ENCODE measurements at regions not wholly inside any gene's neighbourhood (a gene's known extent, or its start where the extent isn't known, plus 50 kb on each side); places are given as distances from the start of the nearest gene placed in this dataset.

DNA sequence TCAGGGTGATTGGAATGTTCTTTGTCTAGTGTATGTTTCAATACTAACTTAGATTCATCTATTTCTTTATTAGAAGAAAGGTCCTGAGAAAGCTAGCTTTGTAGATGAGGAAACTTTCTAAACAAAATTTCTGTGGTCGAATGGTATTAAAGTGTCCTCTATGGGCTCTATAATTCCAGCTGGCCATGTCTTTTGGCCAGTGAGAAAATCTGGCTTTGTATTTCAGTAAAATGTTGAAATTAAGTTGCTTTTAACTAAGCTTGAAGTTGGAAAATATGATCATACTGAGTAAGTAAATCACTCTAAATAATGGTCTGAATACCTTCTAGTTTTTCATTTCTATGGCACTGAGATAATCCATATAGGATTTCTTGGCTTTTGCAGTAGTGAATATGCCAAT, 148.8 kb downstream of the RDH14 start (continued):
- TF ChIP-seq, protein P1, sequence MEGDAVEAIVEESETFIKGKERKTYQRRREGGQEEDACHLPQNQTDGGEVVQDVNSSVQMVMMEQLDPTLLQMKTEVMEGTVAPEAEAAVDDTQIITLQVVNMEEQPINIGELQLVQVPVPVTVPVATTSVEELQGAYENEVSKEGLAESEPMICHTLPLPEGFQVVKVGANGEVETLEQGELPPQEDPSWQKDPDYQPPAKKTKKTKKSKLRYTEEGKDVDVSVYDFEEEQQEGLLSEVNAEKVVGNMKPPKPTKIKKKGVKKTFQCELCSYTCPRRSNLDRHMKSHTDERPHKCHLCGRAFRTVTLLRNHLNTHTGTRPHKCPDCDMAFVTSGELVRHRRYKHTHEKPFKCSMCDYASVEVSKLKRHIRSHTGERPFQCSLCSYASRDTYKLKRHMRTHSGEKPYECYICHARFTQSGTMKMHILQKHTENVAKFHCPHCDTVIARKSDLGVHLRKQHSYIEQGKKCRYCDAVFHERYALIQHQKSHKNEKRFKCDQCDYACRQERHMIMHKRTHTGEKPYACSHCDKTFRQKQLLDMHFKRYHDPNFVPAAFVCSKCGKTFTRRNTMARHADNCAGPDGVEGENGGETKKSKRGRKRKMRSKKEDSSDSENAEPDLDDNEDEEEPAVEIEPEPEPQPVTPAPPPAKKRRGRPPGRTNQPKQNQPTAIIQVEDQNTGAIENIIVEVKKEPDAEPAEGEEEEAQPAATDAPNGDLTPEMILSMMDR (conservative IDR thresholded peaks at IDR 0.05; ENCODE audit: low read depth in 2 of 2) = no peak

DNA sequence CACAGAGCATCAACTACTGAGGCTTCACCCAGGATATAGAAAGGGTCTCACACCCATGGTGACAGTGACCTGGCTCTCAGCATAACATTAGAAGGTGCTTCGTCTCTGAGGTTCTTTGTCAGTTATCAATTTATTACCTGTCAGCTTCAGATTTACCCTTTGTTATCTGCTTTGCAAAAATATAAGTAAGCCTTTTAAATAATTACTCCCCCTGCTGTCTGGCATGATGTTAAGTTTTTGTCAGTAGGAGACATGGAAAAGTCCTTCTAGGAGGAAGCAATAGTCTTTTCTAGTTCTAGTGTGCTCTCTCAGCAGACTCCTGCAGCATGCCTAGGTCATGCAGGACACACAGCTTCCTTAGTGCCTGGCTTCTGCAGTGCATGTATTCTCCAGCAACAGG, 149.9 kb downstream of the RDH14 start:
- DNase-seq (ENCODE audit: low spot score) = no peak
- H3K27ac ChIP-seq (ENCODE audit: low read depth) = no peak overlapping the region

More for the DNA sequence above, 149.9 kb downstream of the RDH14 start:
- no peak overlapping the region for H3K27ac Mint-ChIP-seq
- Histone ChIP-seq H2AFZ (no peak overlapping the region), H3K9me2 (ENCODE audit: insufficient read depth) (peaks cover 2% of the 10 kb centered on the region), H3K27me3 (ENCODE audit: insufficient read depth) (no peaks in the 10 kb centered on the region), H3K79me2 (replicated peaks; ENCODE audit: insufficient read depth) (no peaks in the 10 kb centered on the region), H3K4me1 (ENCODE audit: insufficient read depth) (peaks cover 4% of the 10 kb centered on the region; the same call in 1 of the 2 replicates), H3K36me3 (ENCODE audit: insufficient read depth) (no peaks in the 10 kb centered on the region), H4K20me1 (replicated peaks; ENCODE audit: insufficient read depth) (no peaks in the 10 kb centered on the region), H3K4me2 (no peak overlapping the region), H3F3A (replicated peaks; ENCODE audit: low read depth) (no peaks in the 10 kb centered on the region), H3K4me3 (no peak overlapping the region)
- H3K4me3 Mint-ChIP-seq = no peak overlapping the region
- peaks cover 7% of the 10 kb centered on the region; the same call in 2 of the 3 replicates for H3K4me1 Mint-ChIP-seq
- H3K27me3 Mint-ChIP-seq (ENCODE audit: insufficient read depth, low read depth, poor library complexity) = no peaks in the 10 kb centered on the region
- no peak for TF ChIP-seq EZH2 (IDR thresholded peaks at IDR 0.05; ENCODE audit: low read depth, unreplicated experiment)
- TF ChIP-seq STAT1 (IDR thresholded peaks at IDR 0.05; ENCODE audit: unreplicated experiment) = no peak
- TF ChIP-seq NANOG (IDR thresholded peaks at IDR 0.05; ENCODE audit: borderline replicate concordance) = no peak
- no peak for TF ChIP-seq JUNB (IDR thresholded peaks at IDR 0.05; ENCODE audit: unreplicated experiment)
- TF ChIP-seq, protein P2, sequence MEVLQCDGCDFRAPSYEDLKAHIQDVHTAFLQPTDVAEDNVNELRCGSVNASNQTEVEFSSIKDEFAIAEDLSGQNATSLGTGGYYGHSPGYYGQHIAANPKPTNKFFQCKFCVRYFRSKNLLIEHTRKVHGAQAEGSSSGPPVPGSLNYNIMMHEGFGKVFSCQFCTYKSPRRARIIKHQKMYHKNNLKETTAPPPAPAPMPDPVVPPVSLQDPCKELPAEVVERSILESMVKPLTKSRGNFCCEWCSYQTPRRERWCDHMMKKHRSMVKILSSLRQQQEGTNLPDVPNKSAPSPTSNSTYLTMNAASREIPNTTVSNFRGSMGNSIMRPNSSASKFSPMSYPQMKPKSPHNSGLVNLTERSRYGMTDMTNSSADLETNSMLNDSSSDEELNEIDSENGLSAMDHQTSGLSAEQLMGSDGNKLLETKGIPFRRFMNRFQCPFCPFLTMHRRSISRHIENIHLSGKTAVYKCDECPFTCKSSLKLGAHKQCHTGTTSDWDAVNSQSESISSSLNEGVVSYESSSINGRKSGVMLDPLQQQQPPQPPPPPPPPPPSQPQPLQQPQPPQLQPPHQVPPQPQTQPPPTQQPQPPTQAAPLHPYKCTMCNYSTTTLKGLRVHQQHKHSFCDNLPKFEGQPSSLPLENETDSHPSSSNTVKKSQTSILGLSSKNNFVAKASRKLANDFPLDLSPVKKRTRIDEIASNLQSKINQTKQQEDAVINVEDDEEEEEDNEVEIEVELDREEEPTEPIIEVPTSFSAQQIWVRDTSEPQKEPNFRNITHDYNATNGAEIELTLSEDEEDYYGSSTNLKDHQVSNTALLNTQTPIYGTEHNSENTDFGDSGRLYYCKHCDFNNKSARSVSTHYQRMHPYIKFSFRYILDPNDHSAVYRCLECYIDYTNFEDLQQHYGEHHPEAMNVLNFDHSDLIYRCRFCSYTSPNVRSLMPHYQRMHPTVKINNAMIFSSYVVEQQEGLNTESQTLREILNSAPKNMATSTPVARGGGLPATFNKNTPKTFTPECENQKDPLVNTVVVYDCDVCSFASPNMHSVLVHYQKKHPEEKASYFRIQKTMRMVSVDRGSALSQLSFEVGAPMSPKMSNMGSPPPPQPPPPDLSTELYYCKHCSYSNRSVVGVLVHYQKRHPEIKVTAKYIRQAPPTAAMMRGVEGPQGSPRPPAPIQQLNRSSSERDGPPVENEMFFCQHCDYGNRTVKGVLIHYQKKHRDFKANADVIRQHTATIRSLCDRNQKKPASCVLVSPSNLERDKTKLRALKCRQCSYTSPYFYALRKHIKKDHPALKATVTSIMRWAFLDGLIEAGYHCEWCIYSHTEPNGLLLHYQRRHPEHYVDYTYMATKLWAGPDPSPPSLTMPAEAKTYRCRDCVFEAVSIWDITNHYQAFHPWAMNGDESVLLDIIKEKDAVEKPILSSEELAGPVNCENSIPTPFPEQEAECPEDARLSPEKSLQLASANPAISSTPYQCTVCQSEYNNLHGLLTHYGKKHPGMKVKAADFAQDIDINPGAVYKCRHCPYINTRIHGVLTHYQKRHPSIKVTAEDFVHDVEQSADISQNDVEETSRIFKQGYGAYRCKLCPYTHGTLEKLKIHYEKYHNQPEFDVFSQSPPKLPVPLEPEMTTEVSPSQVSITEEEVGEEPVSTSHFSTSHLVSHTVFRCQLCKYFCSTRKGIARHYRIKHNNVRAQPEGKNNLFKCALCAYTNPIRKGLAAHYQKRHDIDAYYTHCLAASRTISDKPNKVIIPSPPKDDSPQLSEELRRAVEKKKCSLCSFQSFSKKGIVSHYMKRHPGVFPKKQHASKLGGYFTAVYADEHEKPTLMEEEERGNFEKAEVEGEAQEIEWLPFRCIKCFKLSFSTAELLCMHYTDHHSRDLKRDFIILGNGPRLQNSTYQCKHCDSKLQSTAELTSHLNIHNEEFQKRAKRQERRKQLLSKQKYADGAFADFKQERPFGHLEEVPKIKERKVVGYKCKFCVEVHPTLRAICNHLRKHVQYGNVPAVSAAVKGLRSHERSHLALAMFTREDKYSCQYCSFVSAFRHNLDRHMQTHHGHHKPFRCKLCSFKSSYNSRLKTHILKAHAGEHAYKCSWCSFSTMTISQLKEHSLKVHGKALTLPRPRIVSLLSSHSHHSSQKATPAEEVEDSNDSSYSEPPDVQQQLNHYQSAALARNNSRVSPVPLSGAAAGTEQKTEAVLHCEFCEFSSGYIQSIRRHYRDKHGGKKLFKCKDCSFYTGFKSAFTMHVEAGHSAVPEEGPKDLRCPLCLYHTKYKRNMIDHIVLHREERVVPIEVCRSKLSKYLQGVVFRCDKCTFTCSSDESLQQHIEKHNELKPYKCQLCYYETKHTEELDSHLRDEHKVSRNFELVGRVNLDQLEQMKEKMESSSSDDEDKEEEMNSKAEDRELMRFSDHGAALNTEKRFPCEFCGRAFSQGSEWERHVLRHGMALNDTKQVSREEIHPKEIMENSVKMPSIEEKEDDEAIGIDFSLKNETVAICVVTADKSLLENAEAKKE (CRISPR knock-in tag; IDR thresholded peaks at IDR 0.05) = no peak
- TF ChIP-seq POLR2AphosphoS5 (IDR thresholded peaks at IDR 0.05; ENCODE audit: low read depth) = no peak
- no peak for TF ChIP-seq ZNF114 (CRISPR knock-in tag; IDR thresholded peaks at IDR 0.05)
- no peak for TF ChIP-seq EZH2phosphoT487 (IDR thresholded peaks at IDR 0.05; ENCODE audit: unreplicated experiment)
- TF ChIP-seq, protein P1 (conservative IDR thresholded peaks at IDR 0.05; ENCODE audit: low read depth in 2 of 2) = no peak
- TF ChIP-seq CREB1 (CRISPR knock-in tag; IDR thresholded peaks at IDR 0.05; ENCODE audit: low read depth) = no peak
- TF ChIP-seq, protein P3, sequence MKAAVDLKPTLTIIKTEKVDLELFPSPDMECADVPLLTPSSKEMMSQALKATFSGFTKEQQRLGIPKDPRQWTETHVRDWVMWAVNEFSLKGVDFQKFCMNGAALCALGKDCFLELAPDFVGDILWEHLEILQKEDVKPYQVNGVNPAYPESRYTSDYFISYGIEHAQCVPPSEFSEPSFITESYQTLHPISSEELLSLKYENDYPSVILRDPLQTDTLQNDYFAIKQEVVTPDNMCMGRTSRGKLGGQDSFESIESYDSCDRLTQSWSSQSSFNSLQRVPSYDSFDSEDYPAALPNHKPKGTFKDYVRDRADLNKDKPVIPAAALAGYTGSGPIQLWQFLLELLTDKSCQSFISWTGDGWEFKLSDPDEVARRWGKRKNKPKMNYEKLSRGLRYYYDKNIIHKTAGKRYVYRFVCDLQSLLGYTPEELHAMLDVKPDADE (IDR thresholded peaks at IDR 0.05) = no peak
- H3K36me3 Mint-ChIP-seq (ENCODE audit: low read depth) = no peaks in the 10 kb centered on the region
- ATAC-seq = no peak
- no peaks in the 10 kb centered on the region for H3K9me3 Mint-ChIP-seq
